Ectodermal cell (in vitro differentiated cells): ENCODE measurements at regions not wholly inside any gene's neighbourhood (a gene's known extent, or its start where the extent isn't known, plus 50 kb on each side); places are given as distances from the start of the nearest gene placed in this dataset.

Experiments
- H3K27ac ChIP-seq: 2 replicates; pipeline ENCODE4 v1.7.0; 2013; ENCODE audit warnings: mild to moderate bottlenecking, low read depth, low read length; ENCODE audit not compliant: insufficient read depth, poor library complexity, severe bottlenecking
- H3K27me3 ChIP-seq: 2 replicates; pipeline ENCODE4 v1.7.0; 2013; ENCODE audit warnings: mild to moderate bottlenecking, low read length; ENCODE audit not compliant: insufficient read depth, control insufficient read depth, poor library complexity, severe bottlenecking
- H3K36me3 ChIP-seq: one replicate; pipeline ENCODE4 v1.7.0; 2013; ENCODE audit warnings: low read length; ENCODE audit not compliant: control insufficient read depth, insufficient read depth
- H3K4me1 ChIP-seq: one replicate; pipeline ENCODE4 v1.7.0; 2013; ENCODE audit warnings: low read length; ENCODE audit not compliant: control insufficient read depth, insufficient read depth
- H3K4me3 ChIP-seq: 2 replicates; pipeline ENCODE4 v1.7.0; 2013; ENCODE audit warnings: low read depth, low read length, control low read depth; ENCODE audit not compliant: insufficient read depth
- H3K9me3 ChIP-seq: 2 replicates; pipeline ENCODE4 v1.7.0; 2013; ENCODE audit warnings: mild to moderate bottlenecking, low read length, moderate library complexity; ENCODE audit not compliant: control insufficient read depth
- WGBS, 2 experiments: methylation state at CpG; one replicate each; pipeline ENCODE4 v1.1.7; 2013; ENCODE audit warnings: missing lambda C conversion rate in 2 of 2; 5-methylcytosine and 5-hydroxymethylcytosine counted together

DNA sequence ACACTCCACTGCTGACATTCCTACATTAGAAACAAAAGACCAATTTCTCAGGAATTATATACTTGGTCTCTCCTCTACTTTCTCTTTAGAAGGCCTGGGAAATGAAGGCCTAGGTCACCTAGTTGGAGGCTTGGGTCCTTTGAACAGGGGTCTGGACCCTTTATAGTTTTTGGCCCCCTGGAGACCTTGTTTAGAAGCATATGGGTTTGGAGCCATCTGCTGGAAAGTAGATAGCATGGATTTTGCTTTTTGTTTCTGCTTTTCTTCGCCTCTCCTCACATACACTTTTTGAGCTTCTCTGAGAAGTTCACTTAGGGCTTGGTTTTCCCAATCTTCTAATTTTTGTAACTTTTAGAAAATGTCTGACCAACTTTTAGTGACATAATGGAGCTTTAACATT lies 67.1 kb upstream of the CDK20 start:
- H3K4me1 ChIP-seq = no peaks in the 10 kb centered on the region
- peaks cover 3% of the 10 kb centered on the region for H3K9me3 ChIP-seq
- H3K4me3 ChIP-seq = no peak overlapping the region
- 86 to 100% methylated on average over 1 of the region's 1 CpG for whole genome bisulfite sequencing, 2 experiments
- no peak overlapping the region for H3K27ac ChIP-seq
- H3K27me3 ChIP-seq = no peaks in the 10 kb centered on the region
- H3K36me3 ChIP-seq = no peaks in the 10 kb centered on the region

DNA sequence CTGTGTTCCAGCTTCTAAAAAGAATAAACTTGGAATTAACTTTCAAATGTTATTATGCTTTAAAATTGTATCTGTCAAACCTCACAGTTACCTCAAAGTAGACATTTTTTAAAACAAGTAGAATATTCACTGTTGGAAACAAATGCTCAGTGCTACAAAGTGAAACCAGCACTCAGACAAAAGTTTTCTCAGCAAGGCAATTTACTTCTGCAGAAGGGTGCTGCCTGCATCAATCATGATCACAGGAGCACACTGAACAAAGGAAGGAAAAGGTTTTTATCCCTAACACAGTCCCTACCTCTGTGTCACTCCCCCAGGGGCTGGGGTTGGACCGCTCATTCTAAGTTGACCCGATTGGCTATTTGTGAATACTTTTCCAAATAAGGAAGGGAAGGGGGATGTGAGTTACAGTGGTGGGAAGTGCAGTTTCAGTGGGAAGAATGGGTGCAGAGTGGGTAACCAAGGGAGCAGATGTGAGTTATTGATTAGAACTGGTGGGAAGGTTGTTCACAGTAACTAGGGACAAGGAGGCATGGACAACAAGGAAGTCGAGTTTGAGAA lies 63.0 kb upstream of the CDK20 start:
- no peaks in the 10 kb centered on the region for H3K4me1 ChIP-seq
- H3K27ac ChIP-seq = no peak overlapping the region
- H3K27me3 ChIP-seq = no peaks in the 10 kb centered on the region
- H3K4me3 ChIP-seq = no peak overlapping the region
- 93 to 96% methylated on average over 3 of the region's 3 CpGs for WGBS, 2 experiments
- no peaks in the 10 kb centered on the region for H3K9me3 ChIP-seq
- no peaks in the 10 kb centered on the region for H3K36me3 ChIP-seq

- Histone ChIP-seq H3K36me3 (no peaks in the 10 kb centered on the region), H3K4me3 (no peak overlapping the region), H3K27ac (no peak overlapping the region), H3K4me1 (no peaks in the 10 kb centered on the region), H3K9me3 (no peaks in the 10 kb centered on the region), H3K27me3 (no peaks in the 10 kb centered on the region)
- 91 to 96% methylated on average over 4 of the region's 4 CpGs for WGBS, 2 experiments
Observed at GRCh38 chr9:88034964-88035363, 60.6 kb upstream of the CDK20 start.

DNA sequence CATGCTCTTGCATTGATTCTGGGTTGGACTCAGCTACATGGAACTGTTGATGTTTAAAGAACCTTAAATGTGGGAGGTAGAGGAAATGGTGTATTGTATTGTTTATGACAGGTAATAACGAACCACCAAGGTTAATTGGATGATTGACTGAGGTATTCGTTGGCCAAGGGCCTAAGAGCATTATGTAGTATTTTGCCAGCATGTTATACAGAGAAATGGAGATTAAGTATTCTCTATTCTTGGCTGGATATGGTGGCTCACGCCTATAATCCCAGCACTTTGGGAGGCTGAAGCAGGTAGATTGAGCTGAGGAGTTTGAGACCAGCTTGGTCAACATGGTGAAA lies 59.0 kb upstream of the CDK20 start:
- no peaks in the 10 kb centered on the region for H3K36me3 ChIP-seq
- 93 to 95% methylated on average over 3 of the region's 3 CpGs for WGBS, 2 experiments
- H3K4me3 ChIP-seq = no peak overlapping the region
- H3K4me1 ChIP-seq = no peaks in the 10 kb centered on the region
- H3K27ac ChIP-seq = no peak overlapping the region
- no peaks in the 10 kb centered on the region for H3K9me3 ChIP-seq
- H3K27me3 ChIP-seq = no peaks in the 10 kb centered on the region

DNA sequence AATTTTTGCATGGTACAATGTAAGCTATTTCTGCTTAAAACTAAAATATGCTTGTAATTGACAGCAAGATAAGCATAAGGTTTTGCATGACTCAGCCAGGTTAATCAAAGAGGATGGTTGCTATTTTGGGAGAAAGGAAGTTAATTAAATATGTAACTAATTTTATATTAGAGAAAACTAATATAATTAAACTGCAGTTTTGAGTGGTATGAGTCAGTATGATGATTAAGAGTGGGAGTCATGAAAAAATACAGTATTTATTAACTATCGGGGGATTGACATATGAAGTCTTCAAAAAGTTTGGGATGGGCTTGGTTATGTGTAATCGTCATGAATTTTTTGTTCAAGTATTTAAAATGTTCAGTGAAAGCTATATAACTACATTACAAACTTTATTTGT lies 54.0 kb upstream of the CDK20 start:
- H3K36me3 ChIP-seq = no peaks in the 10 kb centered on the region
- no peak overlapping the region for H3K4me3 ChIP-seq
- no peaks in the 10 kb centered on the region for H3K9me3 ChIP-seq
- H3K27ac ChIP-seq = no peak overlapping the region
- no peaks in the 10 kb centered on the region for H3K27me3 ChIP-seq
- peaks cover 4% of the 10 kb centered on the region for H3K4me1 ChIP-seq
- 89 to 100% methylated on average over 1 to 2 of the region's 2 CpGs for WGBS, 2 experiments

DNA sequence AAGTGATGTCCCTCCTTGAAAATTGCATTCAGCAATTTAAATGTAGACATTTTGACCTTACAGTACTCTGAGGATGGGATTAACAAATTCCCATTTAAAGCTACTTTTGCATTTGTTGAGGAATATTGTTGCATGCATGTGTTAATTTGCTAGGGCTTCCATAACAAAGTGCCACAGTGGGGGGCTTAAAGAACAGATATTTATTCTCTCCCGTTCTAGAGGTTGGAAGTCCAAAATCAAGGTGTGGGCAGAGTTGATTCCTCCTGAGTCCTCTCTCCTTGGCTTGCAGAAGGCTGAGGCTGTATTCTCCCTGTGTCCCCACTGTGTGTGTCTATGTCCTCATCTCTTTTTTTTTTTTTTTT lies 51.8 kb upstream of the CDK20 start:
- H3K27me3 ChIP-seq = no peaks in the 10 kb centered on the region
- H3K9me3 ChIP-seq = no peaks in the 10 kb centered on the region
- H3K36me3 ChIP-seq = no peaks in the 10 kb centered on the region
- no peak overlapping the region for H3K4me3 ChIP-seq
- peaks cover 4% of the 10 kb centered on the region for H3K4me1 ChIP-seq
- 28 to 47% methylated on average over 1 of the region's 1 CpG for WGBS, 2 experiments
- H3K27ac ChIP-seq = no peak overlapping the region

- Histone ChIP-seq H3K27ac (no peak overlapping the region), H3K27me3 (no peaks in the 10 kb centered on the region), H3K36me3 (no peaks in the 10 kb centered on the region), H3K4me3 (no peak overlapping the region), H3K4me1 (peaks cover 4% of the 10 kb centered on the region), H3K9me3 (no peaks in the 10 kb centered on the region)
- 75 to 77% methylated on average over 8 of the region's 8 CpGs for WGBS, 2 experiments
Observed at GRCh38 chr9:88025411-88026117, 51.2 kb upstream of the CDK20 start.

DNA sequence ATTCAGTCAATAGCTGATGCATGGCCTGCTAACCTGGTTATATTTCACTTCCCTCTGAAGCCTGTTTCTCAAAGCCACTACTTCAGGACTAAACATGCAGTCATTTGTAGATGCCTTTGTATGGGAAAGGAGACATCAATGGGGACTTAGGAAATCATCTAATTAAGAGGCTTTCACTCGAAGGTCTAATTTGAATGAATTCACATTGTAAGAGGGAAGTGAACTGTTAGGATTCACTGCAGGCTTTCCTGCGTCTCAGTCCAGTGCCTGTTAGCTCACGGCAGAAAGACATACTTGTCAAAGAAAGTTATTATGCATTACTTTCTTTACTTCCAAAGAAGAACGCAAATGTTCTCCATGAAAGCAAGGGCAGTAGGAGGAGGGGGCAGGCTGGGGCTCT lies 50.6 kb upstream of the CDK20 start:
- Histone ChIP-seq H3K36me3 (no peaks in the 10 kb centered on the region), H3K9me3 (no peaks in the 10 kb centered on the region), H3K27me3 (no peaks in the 10 kb centered on the region), H3K27ac (no peak overlapping the region), H3K4me3 (no peak overlapping the region), H3K4me1 (peaks cover 4% of the 10 kb centered on the region)
- WGBS, 2 experiments = 77 to 86% methylated on average over 4 of the region's 4 CpGs
